H9 (cell line): ENCODE measurements at regions not wholly inside any gene's neighbourhood (a gene's known extent, or its start where the extent isn't known, plus 50 kb on each side); places are given as distances from the start of the nearest gene placed in this dataset.

Experiments used
- DNase-seq: peaks from one replicate; pipeline ENCODE4 v3.0.0-alpha.2; 2017
- H2AFZ ChIP-seq: one replicate; pipeline ENCODE4 v1.6.1; 2013; ENCODE audit warnings: mild to moderate bottlenecking, low read length, control low read depth, moderate library complexity
- H2AK5ac ChIP-seq: 2 replicates; pipeline ENCODE4 v1.6.1; 2013; ENCODE audit warnings: low read length, control low read depth, mixed read lengths; ENCODE audit not compliant: insufficient read length
- H2BK120ac ChIP-seq: one replicate; pipeline ENCODE4 v1.6.1; 2013; ENCODE audit warnings: low read depth, mild to moderate bottlenecking, low read length, control low read depth, inconsistent platforms; ENCODE audit not compliant: poor library complexity, severe bottlenecking
- H2BK12ac ChIP-seq: 2 replicates; pipeline ENCODE4 v1.6.1; 2013; ENCODE audit warnings: low read length, control low read depth, mixed read lengths, low read depth; ENCODE audit not compliant: insufficient read length
- H2BK15ac ChIP-seq: 2 replicates; pipeline ENCODE4 v1.6.1; 2013; ENCODE audit warnings: low read depth, low read length, control low read depth
- H2BK20ac ChIP-seq: one replicate; pipeline ENCODE4 v1.6.1; 2013; ENCODE audit warnings: low read depth, mild to moderate bottlenecking, low read length, control low read depth, inconsistent platforms; ENCODE audit not compliant: poor library complexity, severe bottlenecking
- H2BK5ac ChIP-seq: 2 replicates; pipeline ENCODE4 v1.6.1; 2013; ENCODE audit warnings: low read length, control low read depth, mixed read lengths; ENCODE audit not compliant: insufficient read length
- H3K14ac ChIP-seq: 2 replicates; pipeline ENCODE4 v1.6.1; 2013; ENCODE audit warnings: low read length, control low read depth; ENCODE audit not compliant: insufficient read depth
- H3K18ac ChIP-seq: 2 replicates; pipeline ENCODE4 v1.6.1; 2013; ENCODE audit warnings: low read depth, mild to moderate bottlenecking, mixed read lengths, low read length, control low read depth; ENCODE audit not compliant: insufficient read length
- H3K23ac ChIP-seq: 2 replicates; pipeline ENCODE4 v1.6.1; 2013; ENCODE audit warnings: low read length, control low read depth, mixed read lengths, low read depth; ENCODE audit not compliant: insufficient read length
- H3K23me2 ChIP-seq: 2 replicates; pipeline ENCODE4 v1.6.1; 2013; ENCODE audit warnings: low read depth, mild to moderate bottlenecking, mixed read lengths, low read length, control low read depth; ENCODE audit not compliant: insufficient read length, poor library complexity, severe bottlenecking
- H3K27ac ChIP-seq: 2 replicates; pipeline ENCODE4 v1.5.1; 2013; ENCODE audit warnings: low read length, control low read depth, mixed read lengths, low read depth; ENCODE audit not compliant: insufficient read length
- H3K27me3 ChIP-seq: 2 replicates; pipeline ENCODE4 v1.6.1; 2013; ENCODE audit warnings: low read length, control low read depth, inconsistent platforms; ENCODE audit not compliant: insufficient read depth
- H3K4ac ChIP-seq: 2 replicates; pipeline ENCODE4 v1.6.1; 2013; ENCODE audit warnings: low read depth, mild to moderate bottlenecking, control low read depth, inconsistent platforms, low read length, moderate library complexity
- H3K4me1 ChIP-seq: 2 replicates; pipeline ENCODE4 v1.6.1; 2013; ENCODE audit warnings: low read length, control low read depth, inconsistent platforms; ENCODE audit not compliant: insufficient read depth
- H3K4me2 ChIP-seq: 2 replicates; pipeline ENCODE4 v1.6.1; 2013; ENCODE audit warnings: low read length, control low read depth, mixed read lengths; ENCODE audit not compliant: insufficient read length, insufficient read depth
- H3K56ac ChIP-seq: 2 replicates; pipeline ENCODE4 v1.6.1; 2013; ENCODE audit warnings: low read depth, mild to moderate bottlenecking, mixed read lengths, low read length, control low read depth; ENCODE audit not compliant: insufficient read length
- H3K79me1 ChIP-seq: 2 replicates; pipeline ENCODE4 v1.6.1; 2013; ENCODE audit warnings: low read depth, mild to moderate bottlenecking, moderate library complexity, low read length, control low read depth, inconsistent platforms; ENCODE audit not compliant: insufficient read depth, poor library complexity, severe bottlenecking
- H3K79me2 ChIP-seq: 2 replicates; pipeline ENCODE4 v1.6.1; 2013; ENCODE audit warnings: low read length, control low read depth, inconsistent platforms; ENCODE audit not compliant: insufficient read depth
- H3K9ac ChIP-seq: 2 replicates; pipeline ENCODE4 v1.6.1; 2013; ENCODE audit warnings: low read length, control low read depth, mixed read lengths; ENCODE audit not compliant: insufficient read length; ENCODE audit errors: extremely low read depth
- H3K9me3 ChIP-seq: one replicate; pipeline ENCODE4 v1.6.1; 2013; ENCODE audit warnings: low read depth, low read length, inconsistent platforms; ENCODE audit not compliant: control insufficient read depth
- H3T11ph ChIP-seq: one replicate; pipeline ENCODE4 v1.6.1; 2013; ENCODE audit warnings: mild to moderate bottlenecking, low read length, control low read depth, inconsistent platforms
- H4K20me1 ChIP-seq: one replicate; pipeline ENCODE4 v1.6.1; 2013; ENCODE audit not compliant: control insufficient read depth, insufficient read length, insufficient read depth
- H4K5ac ChIP-seq: 2 replicates; pipeline ENCODE4 v1.6.1; 2013; ENCODE audit warnings: low read depth, mild to moderate bottlenecking, mixed read lengths, low read length, control low read depth; ENCODE audit not compliant: insufficient read length
- H4K8ac ChIP-seq: replicated peaks from 2 replicates; pipeline ENCODE4 v1.6.1; 2013; ENCODE audit warnings: low read length, control low read depth, mixed read lengths, low read depth; ENCODE audit not compliant: insufficient read length
- H4K91ac ChIP-seq: 2 replicates; pipeline ENCODE4 v1.6.1; 2013; ENCODE audit warnings: low read depth, mild to moderate bottlenecking, moderate library complexity, mixed read lengths, low read length, control low read depth; ENCODE audit not compliant: insufficient read length
- H3K27ac Mint-ChIP-seq, 3 experiments: 2 replicates in 2 of 3; 3 replicates in 1 of 3; pipeline ENCODE4 v1.8.0; 2020 to 2021; ENCODE audit warnings: mixed read lengths in 3 of 3, mild to moderate bottlenecking in 1 of 3, moderate library complexity in 1 of 3
- H3K27me3 Mint-ChIP-seq: 2 replicates; pipeline ENCODE4 v1.8.0; 2021; ENCODE audit warnings: low read depth, mild to moderate bottlenecking, moderate library complexity, mixed read lengths
- H3K36me3 Mint-ChIP-seq, 3 experiments: 2 replicates in 2 of 3; 3 replicates in 1 of 3; pipeline ENCODE4 v1.8.0; 2020 to 2021; ENCODE audit warnings: low read depth in 3 of 3, mixed read lengths in 3 of 3; ENCODE audit not compliant: insufficient read depth in 1 of 3
- H3K4me1 Mint-ChIP-seq, 2 experiments: 2 replicates each; pipeline ENCODE4 v1.8.0; 2020; ENCODE audit warnings: mixed read lengths in 2 of 2
- H3K4me3 Mint-ChIP-seq, 2 experiments: 2 replicates in 1 of 2; 3 replicates in 1 of 2; pipeline ENCODE4 v1.8.0; 2020 to 2021; ENCODE audit warnings: mild to moderate bottlenecking in 2 of 2, mixed read lengths in 2 of 2, moderate library complexity in 1 of 2
- H3K9me3 Mint-ChIP-seq, 2 experiments: 2 replicates in 1 of 2; 3 replicates in 1 of 2; pipeline ENCODE4 v1.8.0; 2020; ENCODE audit warnings: mild to moderate bottlenecking in 2 of 2, mixed read lengths in 2 of 2, moderate library complexity in 1 of 2
- TF ChIP-seq, protein P1 (sequence below): fragments of 200-600 bp; sonication (generic); conservative IDR thresholded peaks from 3 replicates; pipeline ENCODE4 v1.8.0; 2021; ENCODE audit warnings: antibody characterized with exemption, mild to moderate bottlenecking

DNA sequence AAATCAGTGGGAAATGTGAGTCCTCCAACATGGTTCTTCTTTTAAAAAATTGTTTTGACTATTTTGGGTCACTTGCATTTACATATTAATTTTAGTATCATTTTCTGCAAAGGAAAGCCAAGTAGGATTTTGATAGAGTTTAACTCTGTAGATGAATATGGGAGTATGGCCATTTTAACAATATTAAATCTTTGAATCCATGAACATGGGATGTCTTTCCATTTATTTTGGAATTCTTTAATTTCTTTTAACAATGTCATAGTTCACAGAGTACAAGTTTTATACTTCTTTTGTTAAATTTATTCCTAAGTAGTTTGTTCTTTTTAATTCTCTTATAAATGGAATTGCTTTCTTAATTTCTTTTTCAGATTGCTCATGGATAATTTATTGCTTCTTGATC, 56.5 kb upstream of the ARMC2 start:
- Mint-ChIP-seq H3K27ac (no peak overlapping the region), H3K4me3 (no peak overlapping the region), H3K36me3 (peaks cover 0 to 5% (median 0%) of the 10 kb centered on the region in 3 experiments; a peak in 2 of 7 replicates), H3K27me3 (no peaks in the 10 kb centered on the region), H3K9me3 (peaks cover 12 to 13% of the 10 kb centered on the region in 2 experiments; a peak in 4 of 5 replicates), H3K4me1 (no peaks in the 10 kb centered on the region)
- no peak overlapping the region for H3K27ac ChIP-seq
- H2BK15ac ChIP-seq, result no peak overlapping the region
- no peak overlapping the region for H3K56ac ChIP-seq
- H3K9me3 ChIP-seq, result no peaks in the 10 kb centered on the region
- no peak overlapping the region for H4K5ac ChIP-seq
- no peaks in the 10 kb centered on the region for H3K79me2 ChIP-seq
- H3K4me2 ChIP-seq, result no peak overlapping the region
- H2BK120ac ChIP-seq, result no peak overlapping the region
- H2BK20ac ChIP-seq, result no peak overlapping the region
- no peaks in the 10 kb centered on the region for H3K4me1 ChIP-seq
- TF ChIP-seq, protein P1, sequence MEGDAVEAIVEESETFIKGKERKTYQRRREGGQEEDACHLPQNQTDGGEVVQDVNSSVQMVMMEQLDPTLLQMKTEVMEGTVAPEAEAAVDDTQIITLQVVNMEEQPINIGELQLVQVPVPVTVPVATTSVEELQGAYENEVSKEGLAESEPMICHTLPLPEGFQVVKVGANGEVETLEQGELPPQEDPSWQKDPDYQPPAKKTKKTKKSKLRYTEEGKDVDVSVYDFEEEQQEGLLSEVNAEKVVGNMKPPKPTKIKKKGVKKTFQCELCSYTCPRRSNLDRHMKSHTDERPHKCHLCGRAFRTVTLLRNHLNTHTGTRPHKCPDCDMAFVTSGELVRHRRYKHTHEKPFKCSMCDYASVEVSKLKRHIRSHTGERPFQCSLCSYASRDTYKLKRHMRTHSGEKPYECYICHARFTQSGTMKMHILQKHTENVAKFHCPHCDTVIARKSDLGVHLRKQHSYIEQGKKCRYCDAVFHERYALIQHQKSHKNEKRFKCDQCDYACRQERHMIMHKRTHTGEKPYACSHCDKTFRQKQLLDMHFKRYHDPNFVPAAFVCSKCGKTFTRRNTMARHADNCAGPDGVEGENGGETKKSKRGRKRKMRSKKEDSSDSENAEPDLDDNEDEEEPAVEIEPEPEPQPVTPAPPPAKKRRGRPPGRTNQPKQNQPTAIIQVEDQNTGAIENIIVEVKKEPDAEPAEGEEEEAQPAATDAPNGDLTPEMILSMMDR, result no peak
- H2AK5ac ChIP-seq, result no peak overlapping the region
- no peak overlapping the region for H3K4ac ChIP-seq
- H3T11ph ChIP-seq, result no peak overlapping the region
- no peak overlapping the region for H4K8ac ChIP-seq
- H4K91ac ChIP-seq, result no peak overlapping the region
- DNase-seq, result no peak
- H3K9ac ChIP-seq, result no peak overlapping the region
- no peaks in the 10 kb centered on the region for H4K20me1 ChIP-seq
- no peaks in the 10 kb centered on the region for H3K79me1 ChIP-seq
- no peak overlapping the region for H3K23ac ChIP-seq
- H3K18ac ChIP-seq, result no peak overlapping the region
- no peak overlapping the region for H2AFZ ChIP-seq
- H3K27me3 ChIP-seq, result no peaks in the 10 kb centered on the region
- no peak overlapping the region for H2BK12ac ChIP-seq
- no peaks in the 10 kb centered on the region for H3K23me2 ChIP-seq
- no peak overlapping the region for H3K14ac ChIP-seq
- no peak overlapping the region for H2BK5ac ChIP-seq
